Hepatocyte (in vitro differentiated cells): ENCODE measurements at regions not wholly inside any gene's neighbourhood (a gene's known extent, or its start where the extent isn't known, plus 50 kb on each side); places are given as distances from the start of the nearest gene placed in this dataset.

Source experiments
- DNase-seq: peaks from one replicate; pipeline ENCODE4 v3.0.0-alpha.2; 2016; ENCODE audit warnings: low spot score
- H2AFZ ChIP-seq: fragments of 200-600 bp; sonication (generic); 2 replicates; pipeline ENCODE4 v1.6.0; 2016; ENCODE audit warnings: antibody characterized with exemption, mild to moderate bottlenecking
- H3K27ac ChIP-seq: fragments of 200-600 bp; sonication (generic); 2 replicates; pipeline ENCODE4 v1.5.1; 2016; ENCODE audit warnings: mild to moderate bottlenecking
- H3K27me3 ChIP-seq: fragments of 200-600 bp; sonication (generic); 2 replicates; pipeline ENCODE4 v1.6.1; 2016
- H3K36me3 ChIP-seq: fragments of 200-600 bp; sonication (generic); replicated peaks from 2 replicates; pipeline ENCODE4 v1.5.1; 2016; ENCODE audit warnings: low read depth; ENCODE audit not compliant: insufficient read depth
- H3K4me1 ChIP-seq: fragments of 200-600 bp; sonication (generic); 2 replicates; pipeline ENCODE4 v1.5.1; 2016; ENCODE audit warnings: mild to moderate bottlenecking, moderate library complexity; ENCODE audit not compliant: insufficient read depth
- H3K4me2 ChIP-seq: fragments of 200-600 bp; sonication (generic); 2 replicates; pipeline ENCODE4 v1.6.0; 2016
- H3K4me3 ChIP-seq: fragments of 200-600 bp; sonication (generic); 2 replicates; pipeline ENCODE4 v1.5.1; 2016; ENCODE audit warnings: mild to moderate bottlenecking
- H3K79me2 ChIP-seq: fragments of 200-600 bp; sonication (generic); 2 replicates; pipeline ENCODE4 v1.6.0; 2017; ENCODE audit warnings: mild to moderate bottlenecking
- H3K9me2 ChIP-seq: fragments of 200-600 bp; sonication (generic); replicated peaks from 2 replicates; pipeline ENCODE4 v1.6.0; 2017; ENCODE audit warnings: mild to moderate bottlenecking; ENCODE audit not compliant: insufficient read depth
- H3K9me3 ChIP-seq: fragments of 200-600 bp; sonication (generic); 2 replicates; pipeline ENCODE4 v1.5.1; 2016; ENCODE audit warnings: low read depth, mild to moderate bottlenecking
- H4K20me1 ChIP-seq: fragments of 200-600 bp; sonication (generic); 2 replicates; pipeline ENCODE4 v1.6.0; 2016; ENCODE audit warnings: mild to moderate bottlenecking; ENCODE audit not compliant: insufficient read depth, poor library complexity, severe bottlenecking
- CTCF ChIP-seq: fragments of 200-600 bp; sonication (generic); IDR thresholded peaks from 2 replicates; pipeline ENCODE4 v1.5.1; 2016; ENCODE audit warnings: antibody characterized with exemption, mild to moderate bottlenecking; ENCODE audit not compliant: poor library complexity
- EZH2 ChIP-seq: fragments of 200-600 bp; sonication (generic); IDR thresholded peaks from 2 replicates; pipeline ENCODE4 v1.6.1; 2016; ENCODE audit warnings: antibody characterized with exemption, mild to moderate bottlenecking, borderline replicate concordance
- EZH2phosphoT487 ChIP-seq: fragments of 200-600 bp; sonication (generic); IDR thresholded peaks from one replicate; pipeline ENCODE4 v1.6.1; 2018; ENCODE audit warnings: antibody characterized with exemption, mild to moderate bottlenecking, low read depth, moderate library complexity; ENCODE audit not compliant: unreplicated experiment, severe bottlenecking
- WGBS: methylation state at CpG from one replicate; pipeline ENCODE4 v1.1.6; 2016; ENCODE audit warnings: low lambda C conversion rate; ENCODE audit errors: missing lambda C conversion rate; 5-methylcytosine and 5-hydroxymethylcytosine counted together

DNA sequence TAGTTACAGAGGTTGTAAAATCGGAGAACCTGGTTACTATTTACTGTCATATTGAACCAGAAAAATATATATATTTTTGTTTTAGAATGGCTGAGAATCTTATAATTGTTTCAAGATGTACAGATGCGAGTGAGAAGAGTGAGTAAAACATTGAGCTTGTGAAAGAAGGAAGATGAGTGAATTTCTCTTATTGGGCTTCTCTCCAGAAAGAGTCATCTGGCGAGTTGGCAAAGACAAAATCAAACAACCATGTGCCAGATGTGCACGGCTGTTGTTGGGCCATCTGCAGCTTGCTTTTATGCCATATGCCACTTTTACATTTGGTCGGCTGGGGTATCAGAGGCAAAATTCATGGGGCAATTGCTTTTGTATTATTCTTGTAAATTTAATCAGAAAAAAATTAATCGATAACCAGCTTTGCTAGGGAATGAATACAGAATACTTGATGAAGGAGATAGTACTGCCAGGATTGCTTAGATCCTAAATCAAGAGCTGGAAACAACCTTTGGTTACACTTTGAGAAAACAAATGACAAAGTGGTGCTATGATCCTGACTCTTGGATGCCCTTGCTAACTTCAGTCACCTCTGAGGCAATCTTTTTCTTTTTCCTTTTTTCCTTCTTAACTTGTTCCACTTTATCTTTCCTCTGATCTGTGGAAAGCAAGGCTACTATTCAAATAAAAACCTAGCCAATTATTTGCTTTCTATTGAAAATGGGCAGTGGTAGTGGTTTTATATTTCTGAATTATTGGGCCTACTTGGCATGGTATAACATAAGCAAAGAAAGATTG is 97.1 kb upstream of the GRIK2 start:
- H3K27me3 ChIP-seq, result no peaks in the 10 kb centered on the region
- no peak overlapping the region for H3K4me2 ChIP-seq
- no peaks in the 10 kb centered on the region for H3K9me3 ChIP-seq
- no peak overlapping the region for H3K27ac ChIP-seq
- no peak overlapping the region for H3K4me3 ChIP-seq
- no peaks in the 10 kb centered on the region for H3K4me1 ChIP-seq
- no peaks in the 10 kb centered on the region for H3K9me2 ChIP-seq
- no peaks in the 10 kb centered on the region for H3K79me2 ChIP-seq
- no peak for TF ChIP-seq CTCF
- TF ChIP-seq EZH2, result no peak
- TF ChIP-seq EZH2phosphoT487, result no peak
- no peaks in the 10 kb centered on the region for H3K36me3 ChIP-seq
- no peak overlapping the region for H2AFZ ChIP-seq
- H4K20me1 ChIP-seq, result no peaks in the 10 kb centered on the region
- WGBS, result 53% methylated on average over 6 of the region's 6 CpGs
- DNase-seq, result no peak

DNA sequence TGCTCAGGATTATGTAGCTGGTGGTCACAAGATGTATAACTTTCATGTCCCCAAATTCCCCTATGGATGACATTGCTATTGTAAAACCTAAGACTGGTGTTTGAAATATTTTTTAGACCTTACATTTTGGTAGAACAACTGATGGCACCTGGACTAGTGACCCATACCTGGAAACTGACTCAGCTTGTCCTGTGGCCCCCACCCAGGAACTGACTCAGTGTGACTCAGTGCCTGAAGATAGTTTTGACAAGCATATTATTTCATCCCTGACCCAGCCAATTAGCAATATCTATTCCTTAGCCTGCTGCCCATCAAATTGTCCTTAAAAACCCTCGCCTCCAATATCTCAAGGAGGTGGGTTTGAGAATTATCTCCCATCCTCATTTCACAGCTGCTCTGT is 90.9 kb upstream of the GRIK2 start:
- no peaks in the 10 kb centered on the region for H3K36me3 ChIP-seq
- no peak for TF ChIP-seq EZH2
- H2AFZ ChIP-seq, result no peak overlapping the region
- H3K4me1 ChIP-seq, result no peaks in the 10 kb centered on the region
- 100% methylated on average over 1 of the region's 1 CpG for WGBS
- no peaks in the 10 kb centered on the region for H3K27me3 ChIP-seq
- no peak overlapping the region for H3K4me3 ChIP-seq
- no peaks in the 10 kb centered on the region for H3K79me2 ChIP-seq
- H4K20me1 ChIP-seq, result no peaks in the 10 kb centered on the region
- no peak for DNase-seq
- no peak overlapping the region for H3K4me2 ChIP-seq
- no peak overlapping the region for H3K27ac ChIP-seq
- no peaks in the 10 kb centered on the region for H3K9me2 ChIP-seq
- no peaks in the 10 kb centered on the region for H3K9me3 ChIP-seq

GRCh38 chr6:101303495-101303894 is 90.0 kb upstream of the GRIK2 start:
- H3K9me3 ChIP-seq, result no peaks in the 10 kb centered on the region
- H2AFZ ChIP-seq, result no peak overlapping the region
- no peaks in the 10 kb centered on the region for H4K20me1 ChIP-seq
- H3K4me3 ChIP-seq, result no peak overlapping the region
- no peak overlapping the region for H3K4me2 ChIP-seq
- 85% methylated on average over 2 of the region's 2 CpGs for WGBS
- H3K27ac ChIP-seq, result no peak overlapping the region
- no peaks in the 10 kb centered on the region for H3K4me1 ChIP-seq
- TF ChIP-seq EZH2phosphoT487 (no peak), CTCF (no peak), EZH2 (no peak)
- no peaks in the 10 kb centered on the region for H3K36me3 ChIP-seq
- no peaks in the 10 kb centered on the region for H3K9me2 ChIP-seq
- no peaks in the 10 kb centered on the region for H3K79me2 ChIP-seq
- no peaks in the 10 kb centered on the region for H3K27me3 ChIP-seq
- no peak for DNase-seq

DNA sequence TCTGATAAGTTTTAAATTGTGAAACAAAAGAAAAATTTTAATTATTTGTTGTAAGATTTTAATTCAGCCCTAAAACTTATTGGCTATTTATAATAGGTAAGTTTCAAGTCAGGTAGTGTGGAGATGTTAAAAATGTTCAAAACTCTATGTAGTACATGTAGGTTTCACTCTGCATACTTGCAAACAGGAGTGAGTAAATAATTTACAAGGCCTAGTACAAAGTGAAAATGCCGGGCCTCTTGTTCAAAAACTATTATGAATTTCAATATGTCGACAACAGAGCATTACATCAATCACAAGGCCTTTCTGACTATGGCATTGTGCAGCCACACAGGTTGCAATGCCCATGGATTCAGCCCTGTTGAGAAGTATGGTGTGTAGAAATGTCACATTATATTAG is 80.9 kb upstream of the GRIK2 start:
- no peak for TF ChIP-seq EZH2phosphoT487
- no peak for TF ChIP-seq CTCF
- TF ChIP-seq EZH2, result no peak
- no peaks in the 10 kb centered on the region for H3K9me2 ChIP-seq
- H2AFZ ChIP-seq, result no peak overlapping the region
- H3K4me1 ChIP-seq, result no peaks in the 10 kb centered on the region
- no peaks in the 10 kb centered on the region for H4K20me1 ChIP-seq
- no peaks in the 10 kb centered on the region for H3K79me2 ChIP-seq
- DNase-seq, result no peak
- H3K9me3 ChIP-seq, result no peaks in the 10 kb centered on the region
- 86% methylated on average over 2 of the region's 2 CpGs for WGBS
- H3K4me3 ChIP-seq, result no peak overlapping the region
- H3K27me3 ChIP-seq, result no peaks in the 10 kb centered on the region
- H3K27ac ChIP-seq, result no peak overlapping the region
- H3K36me3 ChIP-seq, result no peaks in the 10 kb centered on the region
- no peak overlapping the region for H3K4me2 ChIP-seq
